ENCODE measurements at regions not wholly inside any gene's neighbourhood (a gene's known extent, or its start where the extent isn't known, plus 50 kb on each side); places are given as distances from the start of the nearest gene placed in this dataset.

DNA sequence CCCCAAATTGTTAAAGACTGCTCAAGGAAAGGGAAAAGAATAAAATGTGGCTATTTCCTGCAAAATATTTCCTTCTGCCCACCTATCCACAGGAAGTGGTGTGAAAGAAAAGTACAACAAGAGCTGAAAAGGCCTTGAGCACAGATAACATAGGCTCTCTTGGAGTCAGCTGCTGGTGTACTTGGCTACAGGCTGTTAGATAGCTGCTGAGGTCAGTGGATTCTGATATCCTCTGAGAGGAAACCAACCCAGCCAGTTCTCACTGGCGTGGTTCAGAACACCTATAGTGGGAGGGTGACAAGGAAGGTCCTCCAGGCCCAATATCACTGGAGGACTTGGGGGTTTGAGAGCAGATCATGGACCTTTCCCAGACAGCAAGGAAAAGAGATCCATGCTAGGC, 124.4 kb upstream of the GAP43 start:
- Mint-ChIP-seq H3K4me3 (ENCODE audit: unreplicated experiment) (no peak overlapping the region), H3K36me3 (ENCODE audit: unreplicated experiment) (no peaks in the 10 kb centered on the region), H3K27me3 (ENCODE audit: unreplicated experiment) (peaks cover 2% of the 10 kb centered on the region), H3K27ac (ENCODE audit: unreplicated experiment) (no peak overlapping the region), H3K9me3 (ENCODE audit: unreplicated experiment) (no peaks in the 10 kb centered on the region), H3K4me1 (ENCODE audit: low read depth, unreplicated experiment) (no peaks in the 10 kb centered on the region)
- TF ChIP-seq, protein P1, sequence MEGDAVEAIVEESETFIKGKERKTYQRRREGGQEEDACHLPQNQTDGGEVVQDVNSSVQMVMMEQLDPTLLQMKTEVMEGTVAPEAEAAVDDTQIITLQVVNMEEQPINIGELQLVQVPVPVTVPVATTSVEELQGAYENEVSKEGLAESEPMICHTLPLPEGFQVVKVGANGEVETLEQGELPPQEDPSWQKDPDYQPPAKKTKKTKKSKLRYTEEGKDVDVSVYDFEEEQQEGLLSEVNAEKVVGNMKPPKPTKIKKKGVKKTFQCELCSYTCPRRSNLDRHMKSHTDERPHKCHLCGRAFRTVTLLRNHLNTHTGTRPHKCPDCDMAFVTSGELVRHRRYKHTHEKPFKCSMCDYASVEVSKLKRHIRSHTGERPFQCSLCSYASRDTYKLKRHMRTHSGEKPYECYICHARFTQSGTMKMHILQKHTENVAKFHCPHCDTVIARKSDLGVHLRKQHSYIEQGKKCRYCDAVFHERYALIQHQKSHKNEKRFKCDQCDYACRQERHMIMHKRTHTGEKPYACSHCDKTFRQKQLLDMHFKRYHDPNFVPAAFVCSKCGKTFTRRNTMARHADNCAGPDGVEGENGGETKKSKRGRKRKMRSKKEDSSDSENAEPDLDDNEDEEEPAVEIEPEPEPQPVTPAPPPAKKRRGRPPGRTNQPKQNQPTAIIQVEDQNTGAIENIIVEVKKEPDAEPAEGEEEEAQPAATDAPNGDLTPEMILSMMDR (IDR thresholded peaks at IDR 0.05; ENCODE audit: partially characterized antibody, unreplicated experiment), result no peak
- DNase-seq, result no peak

DNA sequence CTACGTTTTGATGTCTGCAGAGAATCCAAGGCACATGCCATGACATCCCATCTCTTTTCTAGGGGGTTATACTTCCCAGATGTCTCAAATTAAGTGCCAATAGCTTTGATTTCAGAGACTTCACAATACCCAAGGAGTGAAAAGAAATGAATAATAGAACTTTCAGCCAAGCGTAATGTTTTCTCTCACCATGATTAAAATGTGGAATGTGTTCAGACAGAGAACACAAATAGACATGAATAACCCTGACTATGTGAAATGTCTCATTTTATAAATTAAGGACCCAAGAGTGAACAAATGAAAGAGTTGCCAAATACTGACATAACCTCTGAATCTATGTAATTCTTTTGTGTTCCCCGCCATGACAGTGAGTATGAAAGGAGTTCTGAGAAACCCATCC, 123.6 kb upstream of the GAP43 start:
- no peak overlapping the region for H3K4me3 Mint-ChIP-seq (ENCODE audit: unreplicated experiment)
- no peak overlapping the region for H3K27ac Mint-ChIP-seq (ENCODE audit: unreplicated experiment)
- peaks cover 2% of the 10 kb centered on the region for H3K27me3 Mint-ChIP-seq (ENCODE audit: unreplicated experiment)
- no peak for DNase-seq
- peaks cover under 1% of the 10 kb centered on the region for H3K36me3 Mint-ChIP-seq (ENCODE audit: unreplicated experiment)
- no peaks in the 10 kb centered on the region for H3K4me1 Mint-ChIP-seq (ENCODE audit: low read depth, unreplicated experiment)
- TF ChIP-seq, protein P1 (IDR thresholded peaks at IDR 0.05; ENCODE audit: partially characterized antibody, unreplicated experiment), result no peak
- H3K9me3 Mint-ChIP-seq (ENCODE audit: unreplicated experiment), result no peaks in the 10 kb centered on the region

DNA sequence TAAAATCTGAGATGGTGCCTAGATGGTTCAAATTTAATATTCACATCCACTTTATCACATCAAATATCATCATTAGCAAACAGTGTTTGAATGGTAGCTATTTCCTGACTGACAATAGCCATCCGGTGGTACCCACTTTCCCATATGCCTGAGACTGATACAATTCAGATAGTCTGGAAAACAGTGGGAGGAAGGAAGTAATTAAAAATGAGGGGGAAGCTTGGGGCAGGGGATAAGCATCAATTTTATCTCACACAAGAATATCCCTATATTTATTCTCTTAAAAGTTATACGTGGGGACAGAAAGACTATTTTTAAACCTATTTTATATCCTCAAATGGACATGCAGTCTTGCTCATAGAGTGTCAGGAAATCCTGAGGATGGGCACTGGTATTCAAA, 122.5 kb upstream of the GAP43 start:
- Mint-ChIP-seq H3K4me3 (ENCODE audit: unreplicated experiment) (no peak overlapping the region), H3K27ac (ENCODE audit: unreplicated experiment) (no peak overlapping the region), H3K27me3 (ENCODE audit: unreplicated experiment) (no peaks in the 10 kb centered on the region), H3K36me3 (ENCODE audit: unreplicated experiment) (peaks cover 6% of the 10 kb centered on the region), H3K9me3 (ENCODE audit: unreplicated experiment) (no peaks in the 10 kb centered on the region), H3K4me1 (ENCODE audit: low read depth, unreplicated experiment) (no peaks in the 10 kb centered on the region)
- TF ChIP-seq, protein P1 (IDR thresholded peaks at IDR 0.05; ENCODE audit: partially characterized antibody, unreplicated experiment), result no peak
- no peak for DNase-seq

DNA sequence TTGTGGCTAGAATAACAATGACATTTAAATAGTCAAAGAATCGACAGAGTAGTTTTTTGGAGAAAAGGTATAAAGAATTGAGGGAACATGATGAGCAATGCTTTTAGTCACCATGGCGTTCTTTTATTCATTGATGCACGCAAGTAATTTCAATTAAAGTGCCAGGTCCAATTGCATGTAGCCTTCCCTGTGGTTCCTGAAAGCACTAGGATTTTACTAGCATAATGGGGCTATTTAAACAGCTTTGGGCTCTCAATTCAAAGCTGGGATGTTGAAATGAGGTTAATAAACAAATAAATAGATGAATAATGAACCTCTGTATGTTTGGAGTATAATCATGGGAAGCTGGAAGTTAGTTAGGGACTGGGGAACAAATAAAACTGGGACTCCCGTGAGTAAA, 121.2 kb upstream of the GAP43 start:
- TF ChIP-seq, protein P1 (IDR thresholded peaks at IDR 0.05; ENCODE audit: partially characterized antibody, unreplicated experiment), result no peak
- Mint-ChIP-seq H3K9me3 (ENCODE audit: unreplicated experiment) (peaks cover 3% of the 10 kb centered on the region), H3K27ac (ENCODE audit: unreplicated experiment) (no peak overlapping the region), H3K36me3 (ENCODE audit: unreplicated experiment) (peaks cover 13% of the 10 kb centered on the region), H3K4me3 (ENCODE audit: unreplicated experiment) (no peak overlapping the region), H3K27me3 (ENCODE audit: unreplicated experiment) (no peaks in the 10 kb centered on the region), H3K4me1 (ENCODE audit: low read depth, unreplicated experiment) (no peaks in the 10 kb centered on the region)
- DNase-seq, result no peak

DNA sequence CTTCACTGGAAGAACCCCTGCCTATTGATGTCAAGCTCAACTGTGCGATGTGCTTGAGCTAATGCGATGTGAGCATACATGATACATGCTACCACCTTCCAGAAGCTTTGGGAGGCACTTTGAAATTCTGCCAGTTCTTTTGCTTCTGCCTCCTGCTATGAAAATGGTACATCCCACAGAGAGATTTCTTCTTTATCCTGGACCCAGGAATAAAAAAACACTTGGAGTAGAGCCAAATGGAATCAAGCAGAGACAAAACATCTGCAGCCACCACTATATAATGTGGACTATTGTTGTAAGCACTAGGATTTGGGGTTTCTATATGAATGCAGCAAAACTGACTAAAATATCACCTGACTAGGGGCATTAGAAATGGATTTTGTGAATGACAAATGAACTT, 119.9 kb upstream of the GAP43 start:
- Mint-ChIP-seq H3K9me3 (ENCODE audit: unreplicated experiment) (peaks cover 3% of the 10 kb centered on the region), H3K4me1 (ENCODE audit: low read depth, unreplicated experiment) (no peaks in the 10 kb centered on the region), H3K36me3 (ENCODE audit: unreplicated experiment) (peaks cover 13% of the 10 kb centered on the region), H3K27ac (ENCODE audit: unreplicated experiment) (no peak overlapping the region), H3K27me3 (ENCODE audit: unreplicated experiment) (no peaks in the 10 kb centered on the region), H3K4me3 (ENCODE audit: unreplicated experiment) (no peak overlapping the region)
- TF ChIP-seq, protein P1 (IDR thresholded peaks at IDR 0.05; ENCODE audit: partially characterized antibody, unreplicated experiment), result no peak
- no peak for DNase-seq
